ENCODE measurements at regions not wholly inside any gene's neighbourhood (a gene's known extent, or its start where the extent isn't known, plus 50 kb on each side); places are given as distances from the start of the nearest gene placed in this dataset.
"Not testable (repeated sequence)": the region's sequence is repeated elsewhere in the genome, so short reads cannot be mapped to it uniquely, and the experiment has no call there.

- no peak for DNase-seq
These were observed 131.4 kb upstream of the ODAD2 start for GRCh38 chr10:28130267-28130666.

GRCh38 chr10:28127881-28128280 is 129.0 kb upstream of the ODAD2 start:
- no peak for DNase-seq

- no peak for DNase-seq
These were observed 126.8 kb upstream of the ODAD2 start for GRCh38 chr10:28125701-28126100.

GRCh38 chr10:28120795-28121194 is 121.9 kb upstream of the ODAD2 start:
- no peak for DNase-seq

GRCh38 chr10:28120043-28120749 is 121.3 kb upstream of the ODAD2 start:
- no peak for DNase-seq

- DNase-seq, result no peak
These were observed 120.2 kb upstream of the ODAD2 start for GRCh38 chr10:28118985-28119628.

- no peak for DNase-seq
These were observed 114.3 kb upstream of the ODAD2 start for GRCh38 chr10:28113202-28113601.

- DNase-seq, result no peak
These were observed 112.8 kb upstream of the ODAD2 start for GRCh38 chr10:28111712-28112111.

GRCh38 chr10:28105561-28105960 is 106.7 kb upstream of the ODAD2 start:
- DNase-seq, result no peak

- DNase-seq, result no peak
These were observed 98.8 kb upstream of the ODAD2 start for GRCh38 chr10:28097633-28098032.

GRCh38 chr10:28095791-28096378 is 97.0 kb upstream of the ODAD2 start:
- no peak for DNase-seq

GRCh38 chr10:28094121-28094520 is 95.2 kb upstream of the ODAD2 start:
- no peak for DNase-seq

- no peak for DNase-seq
These were observed 93.0 kb upstream of the ODAD2 start for GRCh38 chr10:28091913-28092312.

- DNase-seq, result no peak
These were observed 91.6 kb upstream of the ODAD2 start for GRCh38 chr10:28090506-28090905.

GRCh38 chr10:28089467-28089866 is 90.6 kb upstream of the ODAD2 start:
- no peak for DNase-seq

- no peak for DNase-seq
These were observed 88.9 kb upstream of the ODAD2 start for GRCh38 chr10:28087661-28088351.

- DNase-seq, result not testable (repeated sequence)
These were observed 86.9 kb upstream of the ODAD2 start for GRCh38 chr10:28085760-28086159.

GRCh38 chr10:28082885-28083284 is 84.0 kb upstream of the ODAD2 start:
- no peak for DNase-seq

- no peak for DNase-seq
These were observed 83.4 kb upstream of the ODAD2 start for GRCh38 chr10:28082316-28082715.

- DNase-seq, result no peak
These were observed 79.0 kb upstream of the ODAD2 start for GRCh38 chr10:28077889-28078288.

- no peak for DNase-seq
These were observed 76.5 kb upstream of the ODAD2 start for GRCh38 chr10:28075424-28075823.

- DNase-seq, result no peak
These were observed 73.7 kb upstream of the ODAD2 start for GRCh38 chr10:28072573-28072972.

- DNase-seq, result no peak
These were observed 61.2 kb upstream of the ODAD2 start for GRCh38 chr10:28060031-28060607.

All from effector CD8-positive, alpha-beta T cell (primary cell).